GM20000 (cell line): ENCODE measurements at regions not wholly inside any gene's neighbourhood (a gene's known extent, or its start where the extent isn't known, plus 50 kb on each side); places are given as distances from the start of the nearest gene placed in this dataset.
"Not testable (repeated sequence)": the region's sequence is repeated elsewhere in the genome, so short reads cannot be mapped to it uniquely, and the experiment has no call there.

Experiments used
- DNase-seq: peaks from one replicate; pipeline ENCODE4 v3.0.0; 2012; ENCODE audit warnings: low spot score
- CTCF ChIP-seq: IDR thresholded peaks from 2 replicates; pipeline ENCODE4 v1.5.1; 2012; ENCODE audit warnings: mild to moderate bottlenecking, control low read depth; ENCODE audit errors: extremely low read depth, missing control alignments

- TF ChIP-seq CTCF: no peak
- DNase-seq: no peak
These were observed 982.3 kb downstream of the ADGRL2 start for GRCh38 chr1:82783044-82783443.

- DNase-seq: no peak
- no peak for TF ChIP-seq CTCF
These were observed 981.9 kb downstream of the ADGRL2 start for GRCh38 chr1:82782599-82782998.

- DNase-seq: no peak
These were observed 977.9 kb downstream of the ADGRL2 start for GRCh38 chr1:82778612-82779011.

GRCh38 chr1:82777240-82777639, 976.5 kb downstream of the ADGRL2 start:
- no peak for DNase-seq
- no peak for TF ChIP-seq CTCF

More at GRCh38 chr1:82778612-82779011, 977.9 kb downstream of the ADGRL2 start:
- no peak for TF ChIP-seq CTCF

- DNase-seq: not testable (repeated sequence)
These were observed 976.0 kb downstream of the ADGRL2 start for GRCh38 chr1:82776730-82777129.

GRCh38 chr1:82775406-82776000, 974.8 kb downstream of the ADGRL2 start:
- DNase-seq: no peak
- TF ChIP-seq CTCF: no peak

GRCh38 chr1:82762829-82763532, 962.2 kb downstream of the ADGRL2 start:
- no peak for TF ChIP-seq CTCF
- no peak for DNase-seq

- no peak for TF ChIP-seq CTCF
- no peak for DNase-seq
These were observed 958.3 kb downstream of the ADGRL2 start for GRCh38 chr1:82759035-82759434.
